Mesendoderm (in vitro differentiated cells): ENCODE measurements at regions not wholly inside any gene's neighbourhood (a gene's known extent, or its start where the extent isn't known, plus 50 kb on each side); places are given as distances from the start of the nearest gene placed in this dataset.

Experiments used
- DNase-seq: peaks from one replicate; pipeline ENCODE4 v3.0.0; 2013
- H2AK5ac ChIP-seq: 2 replicates; pipeline ENCODE4 v1.6.1; 2013; ENCODE audit warnings: low read length, inconsistent platforms
- H2BK120ac ChIP-seq: 2 replicates; pipeline ENCODE4 v1.6.1; 2013; ENCODE audit warnings: low read depth, mild to moderate bottlenecking, low read length, moderate library complexity, mixed read lengths
- H2BK15ac ChIP-seq: replicated peaks from 2 replicates; pipeline ENCODE4 v1.6.1; 2013; ENCODE audit warnings: low read depth, mild to moderate bottlenecking, moderate library complexity
- H2BK5ac ChIP-seq: 2 replicates; pipeline ENCODE4 v1.6.1; 2013; ENCODE audit warnings: low read length, inconsistent platforms
- H3K18ac ChIP-seq: 2 replicates; pipeline ENCODE4 v1.6.1; 2013; ENCODE audit warnings: mild to moderate bottlenecking, low read length, mixed read lengths
- H3K23ac ChIP-seq: one replicate; pipeline ENCODE4 v1.6.1; 2013; ENCODE audit warnings: low read length
- H3K27ac ChIP-seq: 2 replicates; pipeline ENCODE4 v1.5.1; 2013; ENCODE audit warnings: low read depth, mild to moderate bottlenecking, inconsistent platforms, low read length, moderate library complexity
- H3K27me3 ChIP-seq: 2 replicates; pipeline ENCODE4 v1.6.1; 2013; ENCODE audit warnings: low read length, control low read depth, mild to moderate bottlenecking, inconsistent platforms; ENCODE audit not compliant: insufficient read depth, poor library complexity
- H3K36me3 ChIP-seq: 2 replicates; pipeline ENCODE4 v1.6.1; 2013; ENCODE audit warnings: low read length, inconsistent platforms; ENCODE audit not compliant: control insufficient read depth, insufficient read depth
- H3K4ac ChIP-seq: one replicate; pipeline ENCODE4 v1.6.1; 2013; ENCODE audit warnings: low read depth, mild to moderate bottlenecking, low read length, moderate library complexity
- H3K4me1 ChIP-seq: 2 replicates; pipeline ENCODE4 v1.6.1; 2013; ENCODE audit warnings: low read depth, low read length, inconsistent platforms; ENCODE audit not compliant: control insufficient read depth
- H3K4me2 ChIP-seq: 2 replicates; pipeline ENCODE4 v1.6.1; 2013; ENCODE audit warnings: low read length
- H3K4me3 ChIP-seq: 2 replicates; pipeline ENCODE4 v1.5.1; 2013; ENCODE audit warnings: mild to moderate bottlenecking, low read length
- H3K56ac ChIP-seq: one replicate; pipeline ENCODE4 v1.6.1; 2013; ENCODE audit warnings: low read length
- H3K79me1 ChIP-seq: 2 replicates; pipeline ENCODE4 v1.6.1; 2013; ENCODE audit warnings: low read length, inconsistent platforms
- H3K79me2 ChIP-seq: 2 replicates; pipeline ENCODE4 v1.6.1; 2013; ENCODE audit warnings: mild to moderate bottlenecking, low read length; ENCODE audit not compliant: control insufficient read depth, insufficient read depth
- H3K9ac ChIP-seq: 2 replicates; pipeline ENCODE4 v1.6.1; 2013; ENCODE audit warnings: low read length, inconsistent platforms
- H4K5ac ChIP-seq: one replicate; pipeline ENCODE4 v1.6.1; 2013; ENCODE audit warnings: low read length
- H4K8ac ChIP-seq: one replicate; pipeline ENCODE4 v1.6.1; 2013; ENCODE audit warnings: low read depth, mild to moderate bottlenecking, control low read depth, low read length, moderate library complexity
- WGBS: extraction: QIAGEN DNeasy Blood & Tissue Kit; methylation state at CpG from one replicate; pipeline ENCODE4 v1.1.7; 2013; ENCODE audit warnings: low lambda C conversion rate, missing lambda C conversion rate; ENCODE audit not compliant: insufficient coverage; ENCODE audit errors: extremely low coverage; 5-methylcytosine and 5-hydroxymethylcytosine counted together

- Histone ChIP-seq H3K23ac (no peak overlapping the region), H2AK5ac (no peak overlapping the region), H3K9ac (no peak overlapping the region), H3K18ac (no peak overlapping the region), H4K8ac (no peak overlapping the region), H3K4me2 (no peak overlapping the region), H2BK5ac (no peak overlapping the region), H3K27ac (no peak overlapping the region), H3K36me3 (no peaks in the 10 kb centered on the region), H2BK15ac (no peak overlapping the region), H3K79me1 (no peaks in the 10 kb centered on the region), H3K4ac (no peak overlapping the region), H3K79me2 (no peaks in the 10 kb centered on the region), H4K5ac (no peak overlapping the region), H3K4me3 (no peak overlapping the region), H2BK120ac (no peak overlapping the region), H3K27me3 (no peaks in the 10 kb centered on the region), H3K56ac (no peak overlapping the region), H3K4me1 (no peaks in the 10 kb centered on the region)
- no peak for DNase-seq
- no CpG with 5 or more reads among the region's 4 CpGs for WGBS
Observed at GRCh38 chr1:98388441-98388840, 273.1 kb upstream of the SNX7 start.

GRCh38 chr1:98387701-98388100 is 273.8 kb upstream of the SNX7 start:
- Histone ChIP-seq H2BK15ac (no peak overlapping the region), H4K8ac (no peak overlapping the region), H2AK5ac (no peak overlapping the region), H2BK120ac (no peak overlapping the region), H4K5ac (no peak overlapping the region), H3K36me3 (no peaks in the 10 kb centered on the region), H3K27ac (no peak overlapping the region), H3K4me1 (no peaks in the 10 kb centered on the region), H2BK5ac (no peak overlapping the region), H3K79me1 (no peaks in the 10 kb centered on the region), H3K23ac (no peak overlapping the region), H3K56ac (no peak overlapping the region), H3K4ac (no peak overlapping the region), H3K18ac (no peak overlapping the region), H3K4me3 (no peak overlapping the region), H3K4me2 (no peak overlapping the region), H3K27me3 (no peaks in the 10 kb centered on the region), H3K79me2 (no peaks in the 10 kb centered on the region), H3K9ac (no peak overlapping the region)
- DNase-seq = no peak
- no CpG with 5 or more reads among the region's 4 CpGs for WGBS

GRCh38 chr1:98386675-98387440 is 274.7 kb upstream of the SNX7 start:
- H3K79me2 ChIP-seq = no peaks in the 10 kb centered on the region
- no peak overlapping the region for H3K4me3 ChIP-seq
- no peak overlapping the region for H2AK5ac ChIP-seq
- WGBS = no CpG with 5 or more reads among the region's 4 CpGs
- H3K4me1 ChIP-seq = no peaks in the 10 kb centered on the region
- no peak overlapping the region for H3K18ac ChIP-seq
- no peak overlapping the region for H3K4me2 ChIP-seq
- H3K36me3 ChIP-seq = no peaks in the 10 kb centered on the region
- H3K9ac ChIP-seq = no peak overlapping the region
- H3K79me1 ChIP-seq = no peaks in the 10 kb centered on the region
- no peak overlapping the region for H2BK15ac ChIP-seq
- H3K27ac ChIP-seq = no peak overlapping the region
- no peak overlapping the region for H3K56ac ChIP-seq
- no peak overlapping the region for H2BK5ac ChIP-seq
- H3K23ac ChIP-seq = no peak overlapping the region
- no peak overlapping the region for H3K4ac ChIP-seq
- DNase-seq = no peak
- H4K5ac ChIP-seq = no peak overlapping the region
- no peak overlapping the region for H4K8ac ChIP-seq
- H2BK120ac ChIP-seq = no peak overlapping the region
- H3K27me3 ChIP-seq = no peaks in the 10 kb centered on the region

GRCh38 chr1:98385652-98386051 is 275.9 kb upstream of the SNX7 start:
- no peak for DNase-seq
- no CpG with 5 or more reads among the region's 1 CpG for WGBS
- no peak overlapping the region for H2BK120ac ChIP-seq

GRCh38 chr1:98384461-98385141 is 276.9 kb upstream of the SNX7 start:
- Histone ChIP-seq H3K4ac (no peak overlapping the region), H3K27me3 (no peaks in the 10 kb centered on the region), H3K18ac (no peak overlapping the region), H2AK5ac (no peak overlapping the region), H2BK15ac (no peak overlapping the region), H2BK5ac (no peak overlapping the region), H3K4me3 (no peak overlapping the region), H3K9ac (no peak overlapping the region), H3K56ac (no peak overlapping the region), H3K23ac (no peak overlapping the region), H3K27ac (no peak overlapping the region), H4K8ac (no peak overlapping the region), H2BK120ac (no peak overlapping the region), H4K5ac (no peak overlapping the region), H3K79me2 (no peaks in the 10 kb centered on the region), H3K79me1 (no peaks in the 10 kb centered on the region), H3K36me3 (no peaks in the 10 kb centered on the region), H3K4me1 (no peaks in the 10 kb centered on the region), H3K4me2 (no peak overlapping the region)
- no CpG with 5 or more reads among the region's 6 CpGs for WGBS
- DNase-seq = no peak

More at GRCh38 chr1:98385652-98386051, 275.9 kb upstream of the SNX7 start:
- Histone ChIP-seq H4K5ac (no peak overlapping the region), H3K4me2 (no peak overlapping the region), H2BK5ac (no peak overlapping the region), H3K18ac (no peak overlapping the region), H3K27ac (no peak overlapping the region), H3K27me3 (no peaks in the 10 kb centered on the region), H2BK15ac (no peak overlapping the region), H2AK5ac (no peak overlapping the region), H3K56ac (no peak overlapping the region), H3K23ac (no peak overlapping the region), H3K79me1 (no peaks in the 10 kb centered on the region), H3K36me3 (no peaks in the 10 kb centered on the region), H3K4ac (no peak overlapping the region), H3K9ac (no peak overlapping the region), H3K4me1 (no peaks in the 10 kb centered on the region), H3K4me3 (no peak overlapping the region), H4K8ac (no peak overlapping the region), H3K79me2 (no peaks in the 10 kb centered on the region)
